ENCODE measurements at regions not wholly inside any gene's neighbourhood (a gene's known extent, or its start where the extent isn't known, plus 50 kb on each side); places are given as distances from the start of the nearest gene placed in this dataset.

GRCh38 chr5:26663500-26663899 lies 374.9 kb downstream of the CDH9 start:
- Histone ChIP-seq H3K27me3 (replicated peaks; ENCODE audit: insufficient read depth, low read length) (no peaks in the 10 kb centered on the region), H3K9ac (ENCODE audit: low read length) (no peak overlapping the region), H3K4me3 (ENCODE audit: low read length) (no peak overlapping the region), H3K4me1 (ENCODE audit: low read length) (no peaks in the 10 kb centered on the region), H3K9me3 (replicated peaks; ENCODE audit: insufficient read depth, low read length) (no peaks in the 10 kb centered on the region), H3K27ac (ENCODE audit: low read length) (no peak overlapping the region), H2AFZ (ENCODE audit: low read length) (no peak overlapping the region), H3K36me3 (replicated peaks; ENCODE audit: insufficient read depth, low read length) (no peaks in the 10 kb centered on the region), H4K20me1 (ENCODE audit: insufficient read depth, low read length) (no peaks in the 10 kb centered on the region), H3K79me2 (ENCODE audit: low read length) (no peaks in the 10 kb centered on the region), H3K4me2 (ENCODE audit: low read depth, low read length) (no peak overlapping the region), H3F3A (ENCODE audit: insufficient read depth, low read length) (no peaks in the 10 kb centered on the region), H3K9me2 (replicated peaks; ENCODE audit: insufficient read depth, low read length) (no peaks in the 10 kb centered on the region)
- no peak for DNase-seq
- TF ChIP-seq EZH2phosphoT487 (IDR thresholded peaks at IDR 0.05; ENCODE audit: low read length) (no peak), CTCF (IDR thresholded peaks at IDR 0.05; ENCODE audit: low read length) (no peak), EZH2 (optimal IDR thresholded peaks at IDR 0.05; ENCODE audit: low read depth, low read length) (no peak)

- no peaks in the 10 kb centered on the region for H3K79me2 ChIP-seq (ENCODE audit: low read length)
- no peak overlapping the region for H3K4me3 ChIP-seq (ENCODE audit: low read length)
- no peak overlapping the region for H3K4me2 ChIP-seq (ENCODE audit: low read depth, low read length)
- H3K9me2 ChIP-seq (replicated peaks; ENCODE audit: insufficient read depth, low read length), result no peaks in the 10 kb centered on the region
- no peak overlapping the region for H3K9ac ChIP-seq (ENCODE audit: low read length)
- H2AFZ ChIP-seq (ENCODE audit: low read length), result no peak overlapping the region
- no peaks in the 10 kb centered on the region for H3K27me3 ChIP-seq (replicated peaks; ENCODE audit: insufficient read depth, low read length)
- no peak for DNase-seq
- H3K27ac ChIP-seq (ENCODE audit: low read length), result no peak overlapping the region
- no peaks in the 10 kb centered on the region for H3K4me1 ChIP-seq (ENCODE audit: low read length)
- no peaks in the 10 kb centered on the region for H4K20me1 ChIP-seq (ENCODE audit: insufficient read depth, low read length)
- no peak for TF ChIP-seq EZH2phosphoT487 (IDR thresholded peaks at IDR 0.05; ENCODE audit: low read length)
- no peak for TF ChIP-seq CTCF (IDR thresholded peaks at IDR 0.05; ENCODE audit: low read length)
- no peak for TF ChIP-seq EZH2 (optimal IDR thresholded peaks at IDR 0.05; ENCODE audit: low read depth, low read length)
- no peaks in the 10 kb centered on the region for H3F3A ChIP-seq (ENCODE audit: insufficient read depth, low read length)
- H3K36me3 ChIP-seq (replicated peaks; ENCODE audit: insufficient read depth, low read length), result no peaks in the 10 kb centered on the region
- H3K9me3 ChIP-seq (replicated peaks; ENCODE audit: insufficient read depth, low read length), result no peaks in the 10 kb centered on the region
These were observed 375.5 kb downstream of the CDH9 start for GRCh38 chr5:26662806-26663360.

GRCh38 chr5:26660116-26660515 lies 378.3 kb downstream of the CDH9 start:
- Histone ChIP-seq H3F3A (ENCODE audit: insufficient read depth, low read length) (no peaks in the 10 kb centered on the region), H3K9me3 (replicated peaks; ENCODE audit: insufficient read depth, low read length) (no peaks in the 10 kb centered on the region), H4K20me1 (ENCODE audit: insufficient read depth, low read length) (no peaks in the 10 kb centered on the region), H3K36me3 (replicated peaks; ENCODE audit: insufficient read depth, low read length) (no peaks in the 10 kb centered on the region), H3K27me3 (replicated peaks; ENCODE audit: insufficient read depth, low read length) (no peaks in the 10 kb centered on the region), H3K4me2 (ENCODE audit: low read depth, low read length) (no peak overlapping the region), H3K27ac (ENCODE audit: low read length) (no peak overlapping the region), H3K79me2 (ENCODE audit: low read length) (no peaks in the 10 kb centered on the region), H3K4me1 (ENCODE audit: low read length) (no peaks in the 10 kb centered on the region), H3K4me3 (ENCODE audit: low read length) (no peak overlapping the region), H3K9ac (ENCODE audit: low read length) (no peak overlapping the region), H2AFZ (ENCODE audit: low read length) (no peak overlapping the region), H3K9me2 (replicated peaks; ENCODE audit: insufficient read depth, low read length) (no peaks in the 10 kb centered on the region)
- DNase-seq, result no peak
- TF ChIP-seq EZH2phosphoT487 (IDR thresholded peaks at IDR 0.05; ENCODE audit: low read length), result no peak
- no peak for TF ChIP-seq EZH2 (optimal IDR thresholded peaks at IDR 0.05; ENCODE audit: low read depth, low read length)
- no peak for TF ChIP-seq CTCF (IDR thresholded peaks at IDR 0.05; ENCODE audit: low read length)

Data from MM.1S (cell line).